NCI-H2196 treated with DMSO at 0.1 percent for 48 hours (cell line): ENCODE measurements at regions not wholly inside any gene's neighbourhood (a gene's known extent, or its start where the extent isn't known, plus 50 kb on each side); places are given as distances from the start of the nearest gene placed in this dataset.

ENCODE experiments used
- DNase-seq: peaks from one replicate; lab custom pipeline; 2025; ENCODE audit not compliant: unreplicated experiment; lab: John Stamatoyannopoulos, UW

DNA sequence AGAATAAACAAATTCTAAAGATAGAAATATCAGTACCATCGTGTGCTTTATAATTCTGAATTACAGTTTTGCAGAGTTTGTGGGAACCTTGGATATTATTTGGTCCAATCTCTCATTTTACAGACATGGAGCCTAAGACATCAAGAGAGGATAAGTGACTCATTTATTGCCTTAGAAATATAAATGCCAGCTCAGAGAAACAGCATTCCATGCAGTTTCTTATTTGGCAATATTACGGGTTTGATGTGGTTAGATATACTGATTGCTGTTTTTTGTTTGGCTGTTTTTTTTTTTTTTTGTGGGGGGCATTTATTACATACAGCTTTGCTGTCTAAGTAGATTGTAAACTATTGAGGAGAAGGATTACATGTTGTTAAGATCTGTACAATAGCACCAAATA lies 1241.1 kb upstream of the LRRTM1 start:
- no peak for DNase-seq

DNA sequence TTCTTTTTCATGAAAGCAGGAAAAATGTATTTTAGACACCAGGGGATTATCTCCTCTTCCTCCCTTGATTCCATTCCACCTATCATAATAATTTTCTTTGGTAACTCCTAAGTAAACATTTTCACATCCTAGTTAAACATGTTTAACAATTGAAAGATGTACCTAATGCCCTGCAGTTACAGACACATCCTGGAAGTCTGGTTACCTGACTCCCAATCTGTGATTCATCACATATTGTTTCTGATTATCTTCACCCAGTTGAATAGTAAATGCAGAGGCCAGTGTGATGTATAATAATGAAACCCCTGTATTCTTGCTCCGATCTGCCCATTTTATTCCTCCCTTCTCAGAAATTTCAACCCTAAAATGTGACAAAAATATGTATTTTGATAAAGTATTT lies 1237.6 kb upstream of the LRRTM1 start:
- no peak for DNase-seq

DNA sequence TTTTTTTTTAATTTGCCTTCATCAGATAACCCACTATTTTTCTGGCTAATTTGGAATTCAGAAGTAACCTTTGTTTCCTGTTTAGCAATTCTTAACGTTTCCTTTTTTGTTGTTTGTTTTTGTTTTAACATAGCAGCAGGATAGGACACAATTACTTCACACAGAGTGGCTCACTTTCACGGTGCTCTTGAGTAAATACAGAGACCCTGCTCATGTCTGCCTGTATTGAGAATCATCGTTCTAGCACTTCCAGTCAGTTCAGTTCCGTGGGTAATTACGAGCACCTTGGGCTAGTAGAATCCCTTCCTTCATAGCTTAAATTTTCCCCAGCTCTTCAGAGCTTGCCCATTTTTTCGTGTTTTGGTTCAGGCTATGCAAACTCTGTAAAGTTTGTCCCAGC lies 1225.4 kb upstream of the LRRTM1 start:
- DNase-seq: no peak

DNA sequence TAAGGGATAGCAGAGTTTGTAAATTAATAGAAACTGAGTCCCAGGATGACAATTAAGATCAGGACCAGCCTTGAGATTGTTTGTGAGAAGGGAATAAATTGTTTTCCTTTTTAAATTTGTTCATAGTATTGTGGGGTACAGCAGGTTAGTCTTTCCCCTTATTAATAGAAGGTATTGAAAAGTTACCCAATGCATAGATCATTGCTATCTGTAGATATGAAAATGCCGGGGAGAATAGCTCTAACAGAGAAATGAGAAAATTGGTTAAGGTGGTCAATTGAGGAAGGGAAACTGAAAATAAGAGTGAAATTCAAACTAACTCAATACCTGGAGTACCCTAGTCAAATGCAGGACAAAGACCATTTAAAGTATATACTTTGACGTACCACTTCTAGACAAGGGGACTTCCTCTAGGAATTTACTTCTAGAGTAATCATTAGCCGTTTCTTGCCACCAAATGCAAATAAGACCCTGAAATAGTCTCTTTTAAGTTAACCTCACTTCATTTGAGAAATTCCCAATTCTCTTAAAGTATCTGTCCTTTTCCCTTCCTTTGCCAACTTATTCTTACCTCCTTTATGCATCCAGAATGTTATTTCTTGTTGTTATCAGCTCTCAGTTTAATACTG lies 1224.4 kb upstream of the LRRTM1 start:
- no peak for DNase-seq

DNA sequence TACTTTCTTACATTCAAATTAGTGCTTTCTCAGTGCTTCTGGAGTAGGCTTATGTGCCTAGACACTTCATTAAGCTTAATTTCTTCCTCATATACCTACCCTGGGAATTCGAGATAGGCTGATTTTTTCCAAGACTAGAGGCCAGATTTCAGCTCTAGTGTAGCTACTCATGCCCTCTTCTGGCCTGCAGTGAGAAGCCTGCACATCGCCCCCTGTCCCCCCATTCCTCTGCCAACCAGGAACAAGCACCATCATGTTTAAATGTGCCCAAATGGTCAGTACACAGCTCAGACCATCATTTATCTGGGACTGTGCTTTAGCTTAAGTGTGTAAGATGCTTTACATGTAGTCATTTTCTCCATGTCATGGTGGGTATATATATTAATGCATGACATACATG lies 1218.8 kb upstream of the LRRTM1 start:
- DNase-seq: no peak

DNA sequence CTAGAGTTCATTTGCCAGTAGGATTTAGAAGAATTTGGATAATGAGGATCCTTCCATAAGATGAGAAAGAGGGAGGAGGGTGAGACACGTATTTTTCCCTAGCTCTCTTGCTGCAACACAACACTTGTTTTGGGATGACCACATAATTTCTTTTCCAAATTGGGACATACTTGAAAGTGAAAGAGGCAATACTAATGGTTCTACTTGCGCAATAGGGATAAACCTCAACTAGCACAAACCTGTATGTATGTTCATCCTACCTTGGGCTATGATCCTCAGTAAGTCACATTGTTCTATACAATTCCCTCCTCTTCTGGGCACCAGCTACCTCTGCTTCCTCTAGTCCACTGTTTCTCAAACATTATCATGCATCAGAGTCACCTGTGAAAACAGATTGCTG lies 1208.8 kb upstream of the LRRTM1 start:
- no peak for DNase-seq

DNA sequence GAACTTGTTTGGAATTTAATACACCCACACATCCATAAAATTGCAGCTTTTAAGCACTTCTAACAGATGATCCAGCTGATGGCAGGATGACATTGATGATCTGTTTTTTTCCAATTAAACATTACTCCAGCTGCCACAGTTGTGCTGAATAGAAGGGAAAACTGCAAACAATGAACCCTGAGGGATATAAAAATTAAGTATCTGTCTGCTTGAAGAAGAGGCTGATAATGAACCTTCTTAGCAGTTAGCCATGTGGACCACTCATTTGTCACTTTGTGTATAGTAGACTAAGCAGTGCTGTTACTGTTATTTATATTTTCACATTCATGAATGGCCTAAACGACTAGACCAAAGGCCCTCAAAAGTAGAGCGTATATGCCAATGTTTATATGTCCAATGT lies 1201.0 kb upstream of the LRRTM1 start:
- DNase-seq: no peak

DNA sequence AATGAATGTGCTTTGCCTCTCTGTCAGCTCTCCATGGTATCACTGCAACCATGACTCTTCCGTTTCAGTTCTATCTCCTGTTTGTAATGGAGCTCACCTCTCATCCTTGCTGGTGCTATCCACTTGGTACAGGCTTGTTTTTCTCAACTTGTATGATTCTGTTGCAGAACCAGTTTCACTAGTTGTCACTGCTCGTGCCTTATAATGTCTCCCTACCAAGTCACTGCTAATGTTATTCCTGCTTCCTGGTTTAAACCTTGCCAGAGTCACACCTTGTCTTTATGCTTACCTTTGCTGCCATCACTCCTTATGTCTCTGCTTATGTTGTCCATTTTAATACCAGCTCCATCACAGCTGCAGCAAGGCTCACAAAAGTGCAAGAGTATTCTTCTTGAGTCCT lies 1191.0 kb upstream of the LRRTM1 start:
- DNase-seq: no peak

DNA sequence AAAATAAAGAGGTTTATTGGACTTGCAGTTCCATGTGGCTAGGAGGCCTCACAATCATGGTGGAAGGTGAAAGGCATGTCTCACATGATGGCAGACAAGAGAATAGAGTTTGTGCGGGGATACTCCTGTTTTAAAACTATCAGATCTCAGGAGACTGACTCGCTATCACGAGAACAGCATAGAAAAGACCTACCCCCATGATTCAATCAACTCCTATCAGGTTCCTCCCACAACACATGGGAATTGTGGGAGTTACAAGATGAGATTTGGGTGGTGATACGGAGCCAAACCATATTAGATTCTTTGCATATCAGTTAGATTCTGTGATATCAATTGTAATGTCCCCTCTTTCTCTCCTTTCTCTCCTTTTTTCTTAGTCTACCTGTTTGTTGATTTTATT lies 1178.7 kb upstream of the LRRTM1 start:
- no peak for DNase-seq

DNA sequence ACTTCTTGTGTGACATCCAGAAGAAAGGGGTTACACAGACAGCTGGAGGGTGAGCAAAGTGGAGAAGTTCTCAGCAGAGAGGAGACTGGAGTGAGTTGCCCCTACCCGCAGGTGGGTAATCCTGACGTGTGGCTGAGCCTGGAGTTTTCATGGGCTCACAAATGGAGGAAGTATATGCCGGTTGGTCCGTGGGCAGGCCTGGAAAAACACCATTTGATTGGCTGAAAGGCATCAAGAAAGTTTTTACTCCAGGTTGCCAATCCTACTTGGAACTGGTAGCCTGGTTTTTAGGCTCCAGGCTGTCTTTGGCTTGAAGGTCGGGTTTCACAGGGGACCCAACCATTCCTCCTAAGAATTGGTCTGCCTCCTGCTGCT lies 1177.4 kb upstream of the LRRTM1 start:
- DNase-seq: no peak

DNA sequence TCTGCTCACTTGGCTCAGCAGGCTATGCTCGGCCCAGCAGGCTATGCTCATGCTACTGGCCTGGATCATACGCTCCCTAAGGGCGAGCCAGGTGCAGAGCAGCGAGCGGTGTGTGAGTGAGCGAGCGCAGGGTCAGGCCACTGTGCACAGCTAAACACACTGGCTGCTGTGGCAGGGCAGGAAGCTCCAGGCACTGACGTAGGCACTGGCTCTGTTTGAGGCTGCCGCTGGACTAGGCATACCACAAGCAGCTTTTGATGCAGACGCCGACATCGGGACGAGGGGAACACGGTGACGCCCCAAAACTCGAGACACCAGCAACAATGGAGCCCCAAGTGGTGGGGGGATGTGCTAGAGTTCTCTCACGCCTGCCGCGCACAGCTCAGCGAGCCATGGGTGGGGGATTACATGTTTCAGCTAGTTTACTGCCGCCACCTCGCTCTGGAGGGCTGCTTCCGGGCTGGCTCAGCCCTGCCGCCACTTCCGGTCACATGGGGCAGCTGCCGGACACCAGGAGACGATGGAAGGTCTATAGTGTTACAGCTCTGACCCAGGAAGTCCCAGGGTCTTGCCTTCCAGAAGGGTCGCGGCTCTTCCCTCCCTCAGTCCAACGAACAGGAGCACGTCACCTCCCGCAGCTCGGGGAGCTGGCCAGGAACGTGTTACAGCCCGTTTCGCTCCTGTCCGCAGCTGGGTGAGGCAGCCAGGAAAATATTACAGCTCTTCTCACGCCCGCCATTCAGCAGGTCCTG lies 1176.9 kb upstream of the LRRTM1 start:
- no peak for DNase-seq

DNA sequence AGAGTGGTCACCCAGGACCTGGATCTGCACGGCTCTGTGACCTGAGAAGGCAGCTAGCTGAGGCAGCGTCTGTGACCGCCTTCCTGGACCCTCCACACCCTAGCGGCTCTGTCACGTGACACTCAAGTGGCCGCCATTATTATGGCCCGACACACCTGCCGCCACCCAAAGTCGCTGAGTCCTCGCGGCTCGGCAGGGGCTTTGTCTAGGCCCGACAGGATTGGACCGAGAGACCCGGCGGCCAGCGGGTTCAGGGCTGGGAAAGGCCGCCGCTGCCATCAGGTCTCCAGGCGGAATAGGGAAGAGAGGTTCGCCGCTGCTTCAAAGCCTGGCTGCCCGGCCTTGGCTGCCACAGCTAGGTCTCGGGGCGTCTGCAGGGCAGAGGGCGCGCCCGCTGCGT lies 1162.5 kb upstream of the LRRTM1 start:
- no peak for DNase-seq

DNA sequence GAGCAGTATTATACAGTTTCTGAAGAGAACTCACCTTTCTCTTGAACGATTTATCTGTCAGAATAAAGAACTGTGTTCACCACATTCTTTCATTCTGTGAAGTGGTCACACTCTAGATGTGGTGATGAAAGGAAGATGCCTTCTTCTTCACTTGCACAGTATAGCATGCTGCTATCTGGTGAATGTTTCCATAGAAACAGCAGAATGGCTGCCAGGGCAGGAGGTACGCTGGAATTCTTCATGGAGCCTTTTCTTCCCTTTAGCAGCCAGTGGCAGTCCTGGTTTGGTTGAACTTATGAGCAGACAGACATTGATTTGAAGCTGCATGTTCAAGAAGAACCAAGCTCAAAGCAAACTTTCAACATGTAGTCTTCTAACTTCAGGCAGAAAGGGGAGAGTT lies 1157.9 kb upstream of the LRRTM1 start:
- no peak for DNase-seq

DNA sequence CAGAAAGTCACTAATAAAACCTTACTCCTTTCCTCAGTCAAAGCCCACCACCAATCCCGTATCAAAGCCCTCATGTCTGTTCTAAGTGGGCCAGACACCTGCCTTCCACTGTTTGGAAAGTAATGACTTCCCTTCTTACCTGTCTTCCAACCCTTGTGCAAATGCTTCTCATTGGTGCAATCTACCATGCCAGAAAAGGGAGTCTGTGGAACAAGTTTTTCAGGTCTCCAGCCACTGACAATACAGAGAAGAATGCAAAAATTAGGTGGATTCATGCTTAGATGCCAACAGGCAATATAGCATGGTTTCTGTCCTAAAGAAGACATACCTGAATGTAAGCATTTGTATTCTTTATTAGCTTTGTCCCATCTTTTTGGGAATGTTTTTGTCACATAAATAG lies 1140.6 kb upstream of the LRRTM1 start:
- no peak for DNase-seq

DNA sequence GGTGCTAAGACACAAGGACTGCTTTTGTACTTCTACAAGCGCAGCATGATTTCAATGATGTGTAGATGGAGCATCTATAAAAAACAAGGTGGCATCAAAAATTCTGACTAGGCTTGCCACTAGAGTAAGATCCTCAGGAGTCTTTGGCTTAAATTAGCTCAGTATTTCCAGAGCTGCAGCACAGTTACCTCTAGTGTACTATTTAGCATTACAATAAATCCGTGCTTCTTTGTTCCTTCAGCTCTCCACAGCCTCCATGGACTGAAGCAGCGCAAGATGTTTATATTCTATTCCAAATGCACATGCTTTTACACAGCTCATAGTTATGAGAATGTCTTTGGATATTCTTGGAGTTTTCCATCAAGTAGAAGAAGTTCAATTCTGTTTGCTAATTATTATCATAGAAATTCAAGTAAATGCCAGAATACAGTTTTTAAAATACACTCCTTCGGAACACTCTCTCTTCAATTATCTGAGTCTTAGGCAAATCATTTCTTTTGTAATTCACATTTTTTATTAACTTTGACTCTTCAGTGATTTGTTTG lies 1133.0 kb upstream of the LRRTM1 start:
- DNase-seq: no peak

DNA sequence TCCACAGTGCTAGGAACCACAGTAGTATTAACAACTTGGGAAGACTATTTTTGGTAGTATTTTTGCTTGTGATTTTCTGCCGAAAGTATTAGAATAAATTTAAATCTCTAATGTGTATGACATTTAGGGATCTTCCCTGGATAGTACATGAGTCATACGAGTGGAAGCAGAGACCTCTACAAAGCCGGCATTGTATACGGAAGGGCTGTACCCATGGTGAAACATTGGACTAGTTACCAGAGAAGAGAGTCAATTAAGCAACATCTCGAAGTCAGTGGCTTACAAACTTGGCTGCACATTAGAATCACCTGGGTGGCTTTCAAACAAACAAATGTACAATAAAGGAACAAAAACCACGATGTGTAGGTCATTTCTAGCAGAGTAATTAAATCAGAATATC lies 1131.7 kb upstream of the LRRTM1 start:
- DNase-seq: no peak

DNA sequence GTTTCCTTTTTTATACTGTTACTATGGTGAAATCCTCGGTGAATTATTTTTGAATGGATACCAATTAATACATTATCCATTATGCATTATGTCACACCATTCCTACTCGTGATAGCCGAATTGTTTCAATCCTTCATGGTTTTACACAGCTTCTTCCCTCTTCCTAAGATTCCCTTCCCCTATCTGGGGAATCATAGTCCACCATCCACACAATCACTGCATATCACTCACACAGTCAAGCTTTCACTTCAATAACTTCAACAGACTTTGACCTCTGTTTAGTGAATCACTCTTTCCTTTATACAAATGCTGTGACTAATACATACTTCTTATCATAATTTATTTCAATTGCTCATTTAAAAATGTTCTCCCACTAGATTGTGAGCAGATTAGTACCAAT lies 1108.1 kb upstream of the LRRTM1 start:
- DNase-seq: no peak

DNA sequence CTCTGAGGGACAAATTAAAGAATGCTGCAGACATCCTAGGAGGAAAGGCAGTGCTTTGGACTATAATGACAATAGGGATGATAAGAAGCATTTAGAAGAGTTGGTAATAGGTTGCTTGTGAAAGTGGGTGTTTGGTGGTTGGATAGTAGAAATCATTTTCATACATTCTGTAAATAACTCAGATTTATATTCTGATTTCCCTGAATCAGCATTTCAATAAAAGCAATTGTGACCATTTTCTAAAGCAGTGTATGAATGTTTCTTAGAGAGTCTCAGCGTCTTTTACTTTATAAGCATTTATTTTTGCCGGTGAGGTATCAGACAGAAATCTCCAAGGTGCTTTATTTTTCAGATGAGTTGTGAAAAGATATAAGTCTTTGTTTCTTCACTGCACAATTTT lies 1099.0 kb upstream of the LRRTM1 start:
- no peak for DNase-seq

DNA sequence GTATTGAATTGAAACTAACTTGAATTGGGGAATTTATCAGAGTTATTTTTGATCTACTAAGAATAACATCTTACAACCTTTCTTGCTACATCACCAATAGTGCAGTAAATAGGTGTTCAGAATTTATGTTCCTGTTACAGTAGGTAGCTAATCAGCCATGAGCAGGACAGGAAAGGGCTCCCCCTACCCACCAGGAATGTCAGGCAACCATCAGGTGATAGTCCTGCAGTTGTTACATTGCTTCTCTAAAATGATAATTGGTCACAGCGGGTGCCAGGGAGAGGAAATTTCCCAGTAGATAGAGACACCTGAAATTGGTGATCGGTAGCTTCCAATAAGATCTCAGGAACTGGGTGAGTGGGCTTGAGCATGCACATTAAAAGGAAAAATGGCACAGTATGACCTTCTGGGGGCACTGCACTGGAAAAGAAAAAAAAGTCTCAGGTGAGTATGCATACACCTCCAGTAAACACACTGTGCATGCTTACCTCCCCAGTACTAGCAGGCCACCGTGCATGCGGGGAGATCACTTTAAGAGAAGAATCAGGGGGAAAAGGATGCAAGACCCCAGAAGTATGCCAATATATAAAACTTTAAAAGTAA lies 1092.0 kb upstream of the LRRTM1 start:
- DNase-seq: no peak

DNA sequence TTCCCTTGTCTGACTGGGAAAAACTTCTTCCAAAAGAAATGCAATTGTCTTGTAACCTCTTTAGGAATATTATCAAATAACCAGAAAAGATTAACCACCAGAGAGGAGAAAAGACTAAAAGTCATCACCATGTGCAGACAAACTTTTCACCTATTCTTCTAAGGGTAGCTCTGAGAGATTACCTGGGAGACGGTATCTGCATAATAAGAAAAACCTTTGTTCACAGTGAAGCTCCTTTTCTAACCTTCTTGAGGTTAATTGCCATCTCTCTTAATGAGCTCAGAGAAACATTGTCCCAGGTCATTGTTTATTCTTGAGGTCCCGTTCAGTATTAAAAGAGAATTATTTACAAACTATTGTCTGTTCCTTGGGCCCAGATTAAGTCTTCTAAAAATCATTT lies 1091.2 kb upstream of the LRRTM1 start:
- no peak for DNase-seq

DNA sequence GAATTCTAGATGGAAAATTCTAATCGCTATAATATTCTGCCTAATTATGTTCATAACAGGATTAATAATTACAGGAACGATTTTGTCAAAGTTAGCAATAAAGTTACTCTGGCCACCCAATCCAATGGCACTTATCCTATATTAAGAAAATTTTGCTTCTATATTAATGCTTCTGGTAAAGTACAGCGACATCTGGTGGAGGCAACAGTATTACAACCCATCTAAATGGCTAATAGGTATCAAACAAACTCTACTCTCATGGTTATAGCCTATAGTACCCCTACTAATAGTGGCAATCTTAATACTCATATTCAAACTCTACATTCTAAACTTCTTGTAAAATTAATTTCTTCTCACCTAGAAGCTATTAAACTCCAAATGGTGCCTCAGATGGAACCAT lies 1084.7 kb upstream of the LRRTM1 start:
- no peak for DNase-seq

DNA sequence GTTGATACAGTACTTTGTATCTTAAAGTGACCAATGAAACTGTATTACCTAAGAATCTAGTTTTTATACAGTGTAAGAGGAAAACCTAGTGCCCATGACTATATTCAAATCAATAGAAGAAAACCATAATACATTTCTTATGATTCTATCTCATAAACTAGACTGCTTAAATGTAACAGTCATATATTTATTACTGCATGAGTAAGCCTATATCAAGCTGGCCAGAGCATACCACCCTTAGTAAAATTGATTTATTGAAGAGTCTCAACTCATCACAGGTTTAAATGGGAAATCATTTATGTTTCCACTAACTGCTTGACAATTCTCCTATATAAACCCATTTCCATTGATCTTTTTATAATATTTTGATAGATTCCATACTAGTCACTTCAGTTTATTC lies 1059.2 kb upstream of the LRRTM1 start:
- no peak for DNase-seq
